Hematopoietic multipotent progenitor cell treated with erythropoietin and hydrocortisone succinate and interleukin-3 and kit ligand, for 17 days (in vitro differentiated cells): ENCODE measurements at regions not wholly inside any gene's neighbourhood (a gene's known extent, or its start where the extent isn't known, plus 50 kb on each side); places are given as distances from the start of the nearest gene placed in this dataset.
"Not testable (repeated sequence)": the region's sequence is repeated elsewhere in the genome, so short reads cannot be mapped to it uniquely, and the experiment has no call there.

ENCODE experiments used
- DNase-seq: peaks from one replicate; pipeline ENCODE4 v3.0.0-alpha.2; 2015; ENCODE audit warnings: low spot score

- not testable (repeated sequence) for DNase-seq
These were observed 49.8 kb upstream of the ITGB1 start for GRCh38 chr10:33007731-33008381.
